GM18909 (cell line): ENCODE measurements at regions not wholly inside any gene's neighbourhood (a gene's known extent, or its start where the extent isn't known, plus 50 kb on each side); places are given as distances from the start of the nearest gene placed in this dataset.

Source experiments
- ATAC-seq: cut with Tn5 transposase; IDR thresholded peaks from one replicate; pipeline ENCODE4 v1.9.1; 2021; ENCODE audit warnings: mild to moderate bottlenecking; ENCODE audit not compliant: unreplicated experiment, poor library complexity

GRCh38 chr16:65790768-65791167 lies 575.7 kb upstream of the CDH5 start:
- ATAC-seq, result no peak

GRCh38 chr16:65789161-65789945 lies 577.1 kb upstream of the CDH5 start:
- no peak for ATAC-seq

- ATAC-seq, result no peak
Observed at GRCh38 chr16:65788434-65789140, 577.9 kb upstream of the CDH5 start.

- no peak for ATAC-seq
Observed at GRCh38 chr16:65787921-65788320, 578.6 kb upstream of the CDH5 start.

GRCh38 chr16:65786916-65787315 lies 579.6 kb upstream of the CDH5 start:
- no peak for ATAC-seq

- ATAC-seq, result no peak
Observed at GRCh38 chr16:65783709-65784474, 582.6 kb upstream of the CDH5 start.

GRCh38 chr16:65782611-65783600 lies 583.6 kb upstream of the CDH5 start:
- no peak for ATAC-seq

GRCh38 chr16:65781855-65782254 lies 584.6 kb upstream of the CDH5 start:
- ATAC-seq, result no peak

- no peak for ATAC-seq
Observed at GRCh38 chr16:65781363-65781762, 585.1 kb upstream of the CDH5 start.

- no peak for ATAC-seq
Observed at GRCh38 chr16:65779201-65779600, 587.3 kb upstream of the CDH5 start.

GRCh38 chr16:65776639-65777183 lies 589.8 kb upstream of the CDH5 start:
- no peak for ATAC-seq

GRCh38 chr16:65775829-65776228 lies 590.7 kb upstream of the CDH5 start:
- ATAC-seq, result no peak

- ATAC-seq, result no peak
Observed at GRCh38 chr16:65774350-65774749, 592.1 kb upstream of the CDH5 start.

GRCh38 chr16:65773301-65773874 lies 593.1 kb upstream of the CDH5 start:
- no peak for ATAC-seq

GRCh38 chr16:65772134-65772732 lies 594.3 kb upstream of the CDH5 start:
- no peak for ATAC-seq

GRCh38 chr16:65771707-65772106 lies 594.8 kb upstream of the CDH5 start:
- no peak for ATAC-seq

GRCh38 chr16:65770752-65771151 lies 595.7 kb upstream of the CDH5 start:
- ATAC-seq, result no peak

- no peak for ATAC-seq
Observed at GRCh38 chr16:65769776-65770438, 596.6 kb upstream of the CDH5 start.
